SU-DHL-6 (cell line): ENCODE measurements at regions not wholly inside any gene's neighbourhood (a gene's known extent, or its start where the extent isn't known, plus 50 kb on each side); places are given as distances from the start of the nearest gene placed in this dataset.

Experiments
- H2AFZ ChIP-seq: fragments of 200-600 bp; sonication (generic); 2 replicates; pipeline ENCODE4 v1.6.1; 2014; ENCODE audit warnings: low read depth, mild to moderate bottlenecking, moderate library complexity, mixed read lengths, antibody characterized with exemption, low read length; ENCODE audit not compliant: severe bottlenecking
- H3F3A ChIP-seq: fragments of 200-600 bp; shearing (Covaris generic); 2 replicates; pipeline ENCODE4 v1.6.0; 2016; ENCODE audit warnings: antibody characterized with exemption, mild to moderate bottlenecking; ENCODE audit not compliant: insufficient read depth
- H3K27ac ChIP-seq: fragments of 200-600 bp; sonication (generic); 2 replicates; pipeline ENCODE4 v1.5.1; 2016; ENCODE audit warnings: low read depth, mild to moderate bottlenecking, low read length, moderate library complexity, mixed read lengths
- H3K27me3 ChIP-seq: fragments of 200-600 bp; sonication (generic), shearing (Covaris generic); 2 replicates; pipeline ENCODE4 v1.6.0; 2014; ENCODE audit warnings: mild to moderate bottlenecking, low read length
- H3K36me3 ChIP-seq: fragments of 200-600 bp; sonication (generic); 2 replicates; pipeline ENCODE4 v1.6.1; 2014; ENCODE audit warnings: mild to moderate bottlenecking, low read length, mixed read lengths
- H3K4me2 ChIP-seq: fragments of 300-600, 200-600 bp; shearing (Covaris generic), sonication (generic); 2 replicates; pipeline ENCODE4 v1.6.0; 2014; ENCODE audit warnings: low read length, low read depth, mild to moderate bottlenecking; ENCODE audit not compliant: poor library complexity, severe bottlenecking
- H3K4me3 ChIP-seq: fragments of 200-600 bp; sonication (generic); 2 replicates; pipeline ENCODE4 v1.5.1; 2014; ENCODE audit warnings: antibody characterized with exemption, low read length, mild to moderate bottlenecking, mixed read lengths; ENCODE audit not compliant: insufficient read depth, poor library complexity, severe bottlenecking
- H3K79me2 ChIP-seq: fragments of 200-600 bp; sonication (generic); 2 replicates; pipeline ENCODE4 v1.6.1; 2014; ENCODE audit warnings: mild to moderate bottlenecking, low read length, moderate library complexity; ENCODE audit not compliant: insufficient read depth
- H3K9ac ChIP-seq: fragments of 200-600 bp; sonication (generic); 2 replicates; pipeline ENCODE4 v1.7.0; 2014; ENCODE audit warnings: mild to moderate bottlenecking, low read length
- H3K9me2 ChIP-seq: fragments of 200-600 bp; sonication (generic); replicated peaks from 2 replicates; pipeline ENCODE4 v1.6.1; 2014; ENCODE audit warnings: low read length; ENCODE audit not compliant: insufficient read depth
- H3K9me3 ChIP-seq: fragments of 200-600 bp; sonication (generic); 2 replicates; pipeline ENCODE4 v1.6.1; 2014; ENCODE audit warnings: low read length, mixed read lengths; ENCODE audit not compliant: insufficient read depth
- H4K20me1 ChIP-seq: fragments of 200-600 bp; sonication (generic); 2 replicates; pipeline ENCODE4 v1.6.1; 2014; ENCODE audit warnings: low read depth, mild to moderate bottlenecking, antibody characterized with exemption, low read length, moderate library complexity, mixed read lengths
- EZH2phosphoT487 ChIP-seq: fragments of 200-600 bp; sonication (generic), shearing (Covaris generic); conservative IDR thresholded peaks from 2 replicates; pipeline ENCODE4 v1.6.1; 2018; ENCODE audit warnings: mild to moderate bottlenecking, antibody characterized with exemption, low read length, moderate library complexity, mixed read lengths
- TF ChIP-seq, protein P1 (sequence below): fragments of 200-600 bp; sonication (generic); IDR thresholded peaks from one replicate; pipeline ENCODE4 v1.5.1; 2017; ENCODE audit warnings: antibody characterized with exemption, mild to moderate bottlenecking, low read length, moderate library complexity; ENCODE audit not compliant: insufficient read depth, poor library complexity, severe bottlenecking

DNA sequence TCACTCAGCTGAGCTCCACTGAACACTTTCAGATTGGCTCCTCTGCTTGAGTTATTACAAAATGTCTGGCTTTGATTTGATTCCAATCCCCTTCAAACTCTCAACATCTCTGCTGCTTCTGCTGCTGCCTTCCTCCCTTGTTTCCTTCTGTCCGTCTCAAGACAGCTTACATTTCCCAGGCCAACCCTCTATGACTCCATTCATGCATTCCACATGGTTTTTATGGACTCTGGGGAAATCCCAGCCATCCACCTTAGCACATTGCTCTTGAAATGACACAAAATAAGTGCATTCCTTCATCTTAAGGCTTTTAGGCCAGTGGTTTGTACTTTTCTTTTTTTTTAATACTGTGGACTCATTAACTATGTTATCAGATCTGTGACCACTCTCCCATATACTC, 68.5 kb upstream of the TMEM164 start:
- Histone ChIP-seq H3K9ac (no peak overlapping the region), H3K27me3 (no peaks in the 10 kb centered on the region), H3K4me3 (no peak overlapping the region), H3K27ac (no peak overlapping the region), H3K79me2 (no peaks in the 10 kb centered on the region), H3F3A (no peaks in the 10 kb centered on the region), H3K36me3 (no peaks in the 10 kb centered on the region), H3K9me2 (no peaks in the 10 kb centered on the region), H3K9me3 (no peaks in the 10 kb centered on the region), H3K4me2 (no peak overlapping the region), H2AFZ (no peak overlapping the region), H4K20me1 (no peaks in the 10 kb centered on the region)
- TF ChIP-seq, protein P1, sequence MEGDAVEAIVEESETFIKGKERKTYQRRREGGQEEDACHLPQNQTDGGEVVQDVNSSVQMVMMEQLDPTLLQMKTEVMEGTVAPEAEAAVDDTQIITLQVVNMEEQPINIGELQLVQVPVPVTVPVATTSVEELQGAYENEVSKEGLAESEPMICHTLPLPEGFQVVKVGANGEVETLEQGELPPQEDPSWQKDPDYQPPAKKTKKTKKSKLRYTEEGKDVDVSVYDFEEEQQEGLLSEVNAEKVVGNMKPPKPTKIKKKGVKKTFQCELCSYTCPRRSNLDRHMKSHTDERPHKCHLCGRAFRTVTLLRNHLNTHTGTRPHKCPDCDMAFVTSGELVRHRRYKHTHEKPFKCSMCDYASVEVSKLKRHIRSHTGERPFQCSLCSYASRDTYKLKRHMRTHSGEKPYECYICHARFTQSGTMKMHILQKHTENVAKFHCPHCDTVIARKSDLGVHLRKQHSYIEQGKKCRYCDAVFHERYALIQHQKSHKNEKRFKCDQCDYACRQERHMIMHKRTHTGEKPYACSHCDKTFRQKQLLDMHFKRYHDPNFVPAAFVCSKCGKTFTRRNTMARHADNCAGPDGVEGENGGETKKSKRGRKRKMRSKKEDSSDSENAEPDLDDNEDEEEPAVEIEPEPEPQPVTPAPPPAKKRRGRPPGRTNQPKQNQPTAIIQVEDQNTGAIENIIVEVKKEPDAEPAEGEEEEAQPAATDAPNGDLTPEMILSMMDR = no peak
- TF ChIP-seq EZH2phosphoT487 = no peak

DNA sequence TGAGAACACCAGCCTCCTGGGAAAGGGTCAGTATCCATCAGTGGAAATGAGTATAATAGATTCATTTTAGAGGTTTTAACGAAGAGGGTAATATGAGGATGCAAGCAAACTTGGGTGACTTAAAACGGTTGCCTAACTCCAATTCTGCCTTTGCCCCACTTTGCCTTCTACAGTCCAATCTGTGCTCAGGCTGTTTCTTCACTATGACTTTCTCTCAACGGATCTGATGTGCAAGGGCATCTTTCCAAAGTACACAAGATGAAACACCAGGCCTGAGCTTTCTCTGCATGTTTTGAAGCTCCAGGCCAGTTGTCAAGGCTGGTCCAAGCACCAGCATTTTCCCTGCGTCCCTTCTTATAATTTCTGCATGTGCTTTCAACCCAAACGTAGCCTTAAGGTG, 68.0 kb upstream of the TMEM164 start:
- Histone ChIP-seq H3K9me3 (no peaks in the 10 kb centered on the region), H3K27me3 (no peaks in the 10 kb centered on the region), H3K9ac (no peak overlapping the region), H3K36me3 (no peaks in the 10 kb centered on the region), H4K20me1 (no peaks in the 10 kb centered on the region), H3K79me2 (no peaks in the 10 kb centered on the region), H3K4me2 (no peak overlapping the region), H2AFZ (no peak overlapping the region), H3K9me2 (no peaks in the 10 kb centered on the region), H3F3A (no peaks in the 10 kb centered on the region), H3K27ac (no peak overlapping the region), H3K4me3 (no peak overlapping the region)
- TF ChIP-seq EZH2phosphoT487 = no peak
- TF ChIP-seq, protein P1 = no peak

DNA sequence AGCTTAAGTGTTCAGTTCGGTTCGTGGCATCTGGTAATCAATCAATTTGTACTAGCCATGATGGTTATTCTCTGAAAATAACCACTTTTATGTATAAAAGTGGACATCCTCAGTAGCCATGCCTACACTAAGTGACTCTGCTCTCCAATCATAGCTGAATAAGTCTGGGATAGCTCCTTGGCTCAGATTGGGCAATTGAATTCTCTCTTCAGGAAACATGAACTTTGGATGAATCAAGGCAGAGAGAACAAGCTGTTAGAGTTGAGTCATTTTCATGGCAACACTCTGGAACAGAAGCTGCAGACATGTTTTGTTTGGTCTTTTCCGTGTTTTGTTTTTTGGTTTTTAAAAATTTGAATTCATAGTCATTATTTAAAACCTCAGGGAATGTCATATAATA, 66.8 kb upstream of the TMEM164 start:
- TF ChIP-seq EZH2phosphoT487 = no peak
- TF ChIP-seq, protein P1 = no peak
- H3K9ac ChIP-seq = no peak overlapping the region
- H3K27ac ChIP-seq = no peak overlapping the region
- H3K36me3 ChIP-seq = no peaks in the 10 kb centered on the region
- no peaks in the 10 kb centered on the region for H3K9me3 ChIP-seq
- no peak overlapping the region for H2AFZ ChIP-seq
- no peaks in the 10 kb centered on the region for H3F3A ChIP-seq
- no peaks in the 10 kb centered on the region for H4K20me1 ChIP-seq
- H3K4me2 ChIP-seq = no peak overlapping the region
- H3K79me2 ChIP-seq = no peaks in the 10 kb centered on the region
- H3K9me2 ChIP-seq = no peaks in the 10 kb centered on the region
- no peak overlapping the region for H3K4me3 ChIP-seq
- no peaks in the 10 kb centered on the region for H3K27me3 ChIP-seq

DNA sequence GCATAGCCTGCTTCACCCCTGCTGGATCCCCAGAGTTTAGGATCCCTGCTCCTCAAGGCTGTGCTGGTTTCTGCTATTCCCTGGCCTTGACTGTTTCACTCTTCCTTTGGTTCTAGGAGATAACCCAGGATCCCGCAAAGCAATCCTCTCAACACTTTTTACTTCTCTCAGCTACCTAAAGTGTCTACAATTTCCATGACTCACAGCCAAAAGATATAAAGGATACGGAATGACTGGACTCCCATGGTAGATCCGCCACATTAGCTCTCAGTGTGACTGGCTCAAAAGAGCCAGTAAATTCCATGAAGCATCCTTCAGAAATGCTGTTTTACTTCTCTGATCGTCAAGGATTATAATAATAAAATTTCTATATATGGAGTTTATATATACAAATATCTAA, 66.3 kb upstream of the TMEM164 start:
- Histone ChIP-seq H3K27ac (no peak overlapping the region), H3K4me3 (no peak overlapping the region), H3K9ac (no peak overlapping the region), H4K20me1 (no peaks in the 10 kb centered on the region), H3K9me2 (no peaks in the 10 kb centered on the region), H3K27me3 (no peaks in the 10 kb centered on the region), H3K9me3 (no peaks in the 10 kb centered on the region), H3K4me2 (no peak overlapping the region), H3K79me2 (no peaks in the 10 kb centered on the region), H3K36me3 (no peaks in the 10 kb centered on the region), H2AFZ (no peak overlapping the region), H3F3A (no peaks in the 10 kb centered on the region)
- TF ChIP-seq, protein P1 = no peak
